GM04504 (cell line): ENCODE measurements at regions not wholly inside any gene's neighbourhood (a gene's known extent, or its start where the extent isn't known, plus 50 kb on each side); places are given as distances from the start of the nearest gene placed in this dataset.

Experiments
- DNase-seq: peaks from one replicate; pipeline ENCODE4 v3.0.0-alpha.2; 2012; ENCODE audit warnings: low read depth

DNA sequence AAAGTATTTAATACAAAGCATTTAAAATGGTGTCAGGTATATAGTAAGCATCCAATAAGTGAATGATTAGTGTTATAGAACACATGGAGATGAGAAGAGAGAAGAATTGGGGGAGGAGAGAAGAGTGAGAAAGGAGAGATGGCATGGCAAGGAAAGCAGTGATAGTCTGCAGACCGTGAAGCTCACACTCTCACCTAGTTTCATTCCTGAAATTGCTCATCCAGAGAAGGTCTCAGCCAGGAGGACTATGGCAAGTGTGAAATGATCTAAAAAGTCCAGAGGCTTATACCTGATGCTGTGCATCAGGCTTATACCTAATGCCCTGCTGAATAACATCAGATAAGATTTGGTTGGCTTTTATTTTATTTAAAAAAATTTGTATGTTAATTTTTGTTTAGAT, 351.6 kb upstream of the KLF12 start:
- DNase-seq: no peak

- DNase-seq: no peak
Observed at GRCh38 chr13:74479124-74479523, 344.9 kb upstream of the KLF12 start.

GRCh38 chr13:74476788-74477187, 342.6 kb upstream of the KLF12 start:
- no peak for DNase-seq

DNA sequence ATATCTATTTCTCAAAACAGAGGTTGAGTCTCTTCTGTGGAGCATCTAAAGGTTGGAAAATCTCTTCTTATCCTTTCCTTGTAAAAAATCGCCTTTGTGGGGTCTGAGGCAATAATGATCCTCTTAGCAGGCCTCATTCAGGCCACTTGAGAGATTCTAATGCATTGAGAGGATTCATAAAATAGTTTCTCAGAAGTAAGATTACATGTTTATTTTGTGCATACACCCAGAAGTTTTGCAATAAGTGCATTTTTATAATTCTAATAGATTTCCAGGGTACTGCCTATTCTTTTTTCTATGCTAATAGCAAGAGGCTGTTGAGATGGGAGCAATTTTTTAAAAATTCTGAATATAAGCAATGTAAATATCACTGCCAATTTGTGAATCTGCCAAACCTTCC, 342.2 kb upstream of the KLF12 start:
- no peak for DNase-seq

DNA sequence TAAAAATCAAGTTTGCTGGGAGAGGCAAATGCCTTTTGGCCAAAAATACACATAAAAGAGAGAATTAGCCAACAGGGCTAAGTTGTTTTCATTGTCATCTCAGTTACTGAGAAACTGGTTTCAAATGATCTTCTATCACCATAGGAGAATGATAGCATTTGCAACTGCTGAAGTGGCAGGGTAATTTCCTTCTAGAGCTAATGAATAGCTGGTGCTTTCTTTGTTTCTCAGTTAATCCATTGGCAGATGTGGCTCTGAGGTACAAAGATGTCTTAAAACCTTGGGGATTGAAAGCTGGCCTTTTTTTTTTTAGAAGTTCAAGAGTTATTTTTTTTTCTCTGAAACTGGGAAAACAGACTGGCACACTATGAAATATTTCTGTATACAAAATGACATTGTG, 332.7 kb upstream of the KLF12 start:
- DNase-seq: no peak

GRCh38 chr13:74466020-74466419, 331.8 kb upstream of the KLF12 start:
- no peak for DNase-seq

- DNase-seq: no peak
Observed at GRCh38 chr13:74465271-74465670, 331.1 kb upstream of the KLF12 start.

DNA sequence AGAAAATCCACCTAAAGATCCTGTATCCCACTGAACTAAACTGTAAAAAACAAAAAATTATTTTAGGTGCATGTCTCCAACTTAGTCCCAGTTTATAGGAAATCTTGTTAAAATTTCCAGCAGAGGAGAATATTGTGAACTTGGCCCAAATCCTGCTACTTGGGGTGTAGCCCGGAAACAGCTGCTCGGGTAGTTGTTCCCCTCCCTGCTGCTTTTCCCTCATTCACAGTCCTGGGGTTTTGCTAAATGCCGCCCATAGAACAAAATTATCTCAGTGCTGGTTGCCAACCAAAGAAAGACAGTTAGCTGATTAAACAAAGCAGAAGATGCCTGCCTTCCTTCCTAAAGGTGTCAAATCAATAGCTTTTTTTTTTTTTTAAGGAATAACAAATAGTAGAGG, 330.5 kb upstream of the KLF12 start:
- DNase-seq: no peak

DNA sequence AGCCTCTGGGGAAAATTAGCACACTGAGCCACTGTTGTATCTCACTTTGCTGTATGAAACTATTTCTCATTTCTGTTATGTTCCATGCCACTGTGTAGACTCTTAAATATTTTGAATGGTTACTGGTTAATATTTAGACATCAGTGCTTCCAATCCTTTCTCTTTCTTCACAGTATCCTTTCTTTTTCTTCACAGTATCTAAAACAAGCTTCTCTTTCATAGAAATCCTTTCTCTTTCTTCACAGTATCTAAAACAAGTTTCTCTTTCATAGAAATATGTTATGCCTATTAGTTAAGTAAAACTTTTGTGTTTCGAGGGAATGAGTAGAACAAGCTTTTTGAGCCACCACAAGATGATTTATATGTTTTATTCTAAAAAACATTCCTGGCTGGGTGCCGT, 326.8 kb upstream of the KLF12 start:
- no peak for DNase-seq

DNA sequence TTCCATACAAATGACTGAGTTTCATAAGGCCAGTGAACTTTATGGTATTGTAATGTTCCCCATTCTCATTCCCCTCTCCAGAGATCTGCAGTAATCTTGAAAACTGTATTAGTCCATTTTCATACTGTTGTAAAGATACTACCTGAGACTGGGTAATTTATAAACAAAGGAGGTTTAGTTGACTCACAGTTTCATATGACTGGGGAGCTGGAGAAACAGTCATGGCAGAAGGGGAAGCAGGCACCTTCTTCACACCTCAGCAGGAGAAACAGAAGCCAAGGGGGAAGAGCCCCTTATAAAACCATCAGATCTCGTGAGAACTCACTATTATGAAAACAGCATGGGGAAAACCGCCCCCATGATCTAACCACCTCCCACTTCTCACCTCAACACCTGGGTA, 318.7 kb upstream of the KLF12 start:
- no peak for DNase-seq

DNA sequence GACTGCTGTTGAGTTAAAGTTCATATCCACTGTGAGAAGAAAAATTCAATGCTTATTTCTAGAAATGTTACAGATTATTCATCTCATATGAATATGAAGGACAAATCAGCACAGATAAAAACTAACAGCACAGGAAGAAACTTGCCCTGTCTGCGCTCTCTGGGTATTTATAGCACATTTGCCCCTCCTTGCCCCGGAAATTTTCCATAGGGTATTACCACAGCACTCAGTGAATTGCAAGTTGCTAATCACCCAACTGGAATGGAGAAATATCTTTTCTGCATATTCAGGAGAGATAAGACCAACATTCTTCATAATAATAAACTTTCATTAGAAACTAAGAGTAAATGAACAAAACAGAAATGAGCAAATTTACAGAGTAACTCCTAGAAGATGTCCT, 318.0 kb upstream of the KLF12 start:
- DNase-seq: no peak

DNA sequence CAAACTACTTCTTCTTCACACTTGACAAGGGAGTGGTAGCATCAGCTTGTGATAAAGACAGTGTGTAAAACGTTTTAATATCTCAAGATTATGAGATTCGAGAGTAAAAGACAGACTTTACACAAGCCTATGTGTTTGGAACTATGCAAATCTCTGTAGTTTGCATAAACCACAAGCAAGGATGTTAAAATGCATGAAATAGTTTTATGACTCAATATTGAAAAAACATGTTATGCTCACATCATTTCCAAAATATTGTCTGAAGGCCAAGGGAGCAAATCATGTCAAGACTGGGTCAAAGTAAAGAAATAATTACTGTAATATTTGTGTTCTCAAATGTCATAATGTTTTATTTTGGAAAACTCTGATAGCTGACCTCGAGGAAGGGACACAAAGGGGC, 316.8 kb upstream of the KLF12 start:
- DNase-seq: no peak

DNA sequence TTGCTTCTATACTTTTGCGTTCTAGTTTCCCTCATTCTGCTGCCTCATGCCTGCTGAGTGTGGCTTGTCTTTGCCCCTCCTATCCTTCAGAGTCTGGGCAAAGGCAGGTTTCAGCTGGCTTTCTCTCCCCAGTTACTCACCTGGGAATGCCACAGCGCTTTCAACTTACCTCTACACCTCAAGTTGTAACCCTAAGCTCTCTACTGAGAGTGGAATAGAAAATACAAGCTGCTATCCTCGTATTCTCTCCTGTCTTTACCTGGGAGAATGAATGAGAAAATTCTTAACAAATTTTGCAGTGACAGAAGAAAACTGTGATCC, 316.3 kb upstream of the KLF12 start:
- DNase-seq: no peak

DNA sequence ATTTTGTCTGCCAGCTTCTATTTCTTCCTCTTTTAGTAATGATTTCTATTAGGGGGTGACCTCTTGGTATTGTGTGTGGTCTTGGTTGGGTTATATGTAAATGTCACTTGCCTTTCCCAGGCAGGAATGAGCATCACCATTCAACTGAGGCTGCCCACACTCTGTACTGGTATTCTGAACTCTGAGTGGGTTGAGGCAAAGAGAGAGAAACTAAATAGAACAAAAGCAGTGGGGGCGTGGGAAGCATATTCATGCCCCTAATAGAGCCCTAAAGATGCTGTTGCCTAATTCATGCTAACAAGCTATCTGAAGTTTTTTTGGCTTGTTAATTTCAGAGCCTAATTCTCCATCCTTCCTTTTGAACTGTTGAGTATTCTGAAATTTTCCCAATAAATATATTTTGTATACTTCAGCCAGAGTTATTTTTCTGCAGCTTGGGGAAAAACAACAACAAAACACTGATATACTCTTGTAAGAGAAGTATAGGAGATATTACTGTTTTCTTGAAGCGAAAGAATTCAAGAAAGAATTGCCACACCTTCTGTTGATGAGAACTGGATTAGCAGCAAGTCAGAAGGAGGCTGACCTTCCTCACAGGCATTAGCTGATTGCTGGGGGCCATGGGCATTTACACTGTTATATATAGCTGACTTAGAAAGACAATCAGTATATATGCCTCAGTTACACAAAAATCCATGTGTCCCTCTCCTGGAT, 315.8 kb upstream of the KLF12 start:
- no peak for DNase-seq

- no peak for DNase-seq
Observed at GRCh38 chr13:74444864-74445479, 310.8 kb upstream of the KLF12 start.

DNA sequence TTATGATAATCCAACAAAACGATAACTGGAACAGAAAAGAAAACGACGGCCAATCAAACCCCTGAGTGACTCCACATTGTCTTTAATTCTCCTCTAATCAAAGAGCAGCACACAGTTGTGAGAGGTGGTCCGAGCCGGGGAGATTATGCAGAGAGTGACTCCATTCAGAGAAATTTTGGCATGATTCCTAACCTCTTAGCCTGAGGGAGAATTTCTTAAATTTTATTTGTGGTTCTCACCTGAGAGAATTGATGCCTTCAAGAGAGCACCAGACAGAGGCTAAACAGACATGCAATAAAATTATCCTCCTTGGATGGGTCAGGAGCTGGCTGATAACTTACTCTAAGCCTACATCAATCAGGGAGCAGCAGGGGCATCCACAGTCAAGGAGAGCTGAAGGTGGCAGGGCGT, 310.0 kb upstream of the KLF12 start:
- no peak for DNase-seq

DNA sequence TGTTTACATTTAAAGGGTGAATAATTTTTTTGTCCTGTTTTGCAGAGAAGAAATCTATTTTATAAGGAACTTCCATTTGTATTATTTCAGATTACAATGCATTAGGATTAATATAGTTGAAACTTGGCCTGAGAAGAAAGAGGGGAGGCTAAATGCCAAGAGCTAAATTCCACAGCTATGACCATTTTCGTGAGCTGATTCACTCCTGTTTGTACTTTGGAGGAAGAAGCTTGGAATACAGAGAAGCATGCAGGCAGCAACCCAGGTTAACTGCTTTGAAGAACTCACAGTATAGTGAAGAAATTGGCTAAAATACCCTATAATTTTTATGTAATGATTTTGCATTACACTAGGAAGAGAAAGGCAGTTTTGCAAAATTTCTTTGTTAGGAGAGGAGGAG, 309.4 kb upstream of the KLF12 start:
- DNase-seq: peak; percentile 63

DNA sequence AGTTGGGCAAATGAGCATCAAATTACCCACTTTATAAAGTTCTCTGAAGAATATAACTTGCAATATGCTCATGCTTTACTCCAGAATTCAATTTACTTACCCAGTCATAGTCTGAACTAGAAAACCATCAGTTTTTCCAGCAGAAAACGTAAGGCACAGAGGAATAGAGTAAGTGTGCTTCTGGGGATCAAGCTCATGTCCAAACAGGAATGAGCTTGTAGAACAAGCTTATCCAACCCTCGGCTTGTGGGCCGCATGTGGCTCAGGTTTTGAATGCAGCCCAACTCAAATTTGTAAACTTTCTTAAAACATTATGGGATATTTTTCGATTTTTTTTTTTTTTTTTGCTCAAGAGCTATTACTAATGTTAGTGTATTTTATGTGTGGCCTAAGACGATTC, 308.5 kb upstream of the KLF12 start:
- no peak for DNase-seq

GRCh38 chr13:74438901-74439300, 304.7 kb upstream of the KLF12 start:
- no peak for DNase-seq

- no peak for DNase-seq
Observed at GRCh38 chr13:74434782-74435181, 300.6 kb upstream of the KLF12 start.

DNA sequence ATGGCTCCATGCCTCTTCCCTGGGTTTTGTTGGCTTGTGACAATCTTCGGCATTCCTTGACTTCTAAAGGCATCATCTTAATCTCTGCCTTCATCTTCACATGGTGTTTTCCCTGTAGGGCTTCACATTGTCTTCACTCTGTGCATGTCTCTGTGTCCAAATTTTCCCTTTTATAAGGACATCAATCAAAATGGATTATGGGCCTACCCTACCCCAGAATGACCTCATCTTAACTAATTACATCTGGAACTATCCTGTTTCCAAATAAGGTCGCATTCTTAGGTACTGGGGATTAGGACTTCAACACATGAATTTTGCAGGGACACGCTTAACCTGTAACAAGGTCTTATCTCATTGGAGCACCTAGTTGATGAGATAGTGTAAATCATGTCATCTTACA, 290.3 kb upstream of the KLF12 start:
- DNase-seq: no peak

DNA sequence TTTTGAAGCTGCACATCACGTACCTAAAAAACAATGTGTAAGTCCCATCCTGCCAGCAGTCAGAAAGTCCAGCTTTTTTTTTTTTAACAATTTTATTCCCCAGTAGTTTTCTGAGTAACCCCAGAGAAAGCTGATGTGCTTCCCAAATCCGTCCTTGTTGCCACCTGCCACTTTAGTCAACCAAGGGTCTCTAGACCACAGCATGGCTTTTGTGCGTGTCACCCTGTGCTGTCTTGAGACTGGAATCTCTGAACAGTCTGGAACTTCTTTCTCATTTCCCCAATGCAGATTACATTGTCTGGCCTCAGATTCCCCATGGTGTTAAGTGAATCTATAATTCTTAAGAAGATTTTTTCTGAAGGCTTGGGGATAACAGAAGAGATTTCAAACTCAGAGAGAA, 289.2 kb upstream of the KLF12 start:
- DNase-seq: no peak

DNA sequence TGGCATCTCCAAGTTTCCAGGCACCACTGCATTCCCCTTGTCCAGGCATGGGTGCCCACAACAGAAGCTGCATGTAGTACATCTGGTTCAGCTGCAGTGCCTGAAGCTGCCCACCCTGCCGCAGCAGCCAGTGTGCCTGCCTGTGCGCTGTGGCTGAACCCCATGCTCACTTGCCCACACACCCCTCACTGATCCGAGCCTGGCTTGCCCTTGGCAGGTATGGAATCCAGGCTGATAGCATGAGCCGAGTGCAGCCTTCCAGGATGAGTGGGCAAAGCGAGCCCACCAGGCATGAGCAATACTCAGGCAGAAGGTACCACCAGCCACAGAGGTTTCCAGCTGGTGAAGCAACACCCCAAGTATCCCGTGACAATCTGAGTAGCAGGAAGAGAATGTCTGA, 280.3 kb upstream of the KLF12 start:
- no peak for DNase-seq

DNA sequence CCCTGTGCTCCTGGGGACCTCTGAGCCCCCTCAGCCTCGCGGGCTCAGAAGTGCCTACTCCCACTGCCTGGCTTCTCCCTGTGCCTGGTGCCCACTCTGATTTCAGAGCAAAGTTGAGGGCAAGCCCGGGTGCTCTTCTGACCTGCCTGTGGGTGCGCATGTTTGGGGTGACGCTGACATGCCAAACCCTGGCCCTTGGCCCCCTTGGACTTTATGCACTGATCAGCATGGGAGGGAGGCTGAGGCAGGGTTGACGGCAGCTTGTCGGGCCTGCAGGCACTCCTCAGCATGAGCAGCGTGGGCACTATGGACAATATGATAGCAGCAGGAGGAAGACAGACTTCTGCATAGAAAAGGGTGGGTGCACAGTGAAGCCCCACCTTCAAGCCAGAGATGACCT, 279.3 kb upstream of the KLF12 start:
- no peak for DNase-seq
